DND-41 (cell line): ENCODE measurements at regions not wholly inside any gene's neighbourhood (a gene's known extent, or its start where the extent isn't known, plus 50 kb on each side); places are given as distances from the start of the nearest gene placed in this dataset.

Experiments
- CTCF ChIP-seq: IDR thresholded peaks from 2 replicates; pipeline ENCODE4 v1.5.1; 2012; ENCODE audit warnings: borderline replicate concordance, low read length, moderate library complexity, mild to moderate bottlenecking; ENCODE audit not compliant: poor library complexity, severe bottlenecking; ENCODE audit errors: extremely low read depth
- EZH2 ChIP-seq: IDR thresholded peaks from 3 replicates; pipeline ENCODE4 v1.6.1; 2012; ENCODE audit warnings: borderline replicate concordance, low read depth, mild to moderate bottlenecking, moderate library complexity, low read length, inconsistent platforms; ENCODE audit not compliant: severe bottlenecking

GRCh38 chr6:27785294-27785693, 126.9 kb downstream of the OR2B2 start:
- no peak for TF ChIP-seq CTCF
- TF ChIP-seq EZH2, result no peak
